Fibroblast of lung (primary cell): ENCODE measurements at regions not wholly inside any gene's neighbourhood (a gene's known extent, or its start where the extent isn't known, plus 50 kb on each side); places are given as distances from the start of the nearest gene placed in this dataset.

Experiments
- DNase-seq, 2 donors: peaks; one replicate each; pipeline versions ENCODE4 v3.0.0 to v3.0.0-alpha.2; 2010; ENCODE audit warnings: low read depth in 2 of 2
- H2AFZ ChIP-seq: 2 replicates; pipeline ENCODE4 v1.5.1; 2012; ENCODE audit warnings: low read length, control low read depth, inconsistent platforms
- H3K27ac ChIP-seq: 2 replicates; pipeline ENCODE4 v1.5.1; 2011; ENCODE audit warnings: low read length, control low read depth; ENCODE audit not compliant: insufficient read depth
- H3K27me3 ChIP-seq: 2 replicates; pipeline ENCODE4 v1.5.1; 2011; ENCODE audit warnings: mild to moderate bottlenecking, low read length; ENCODE audit not compliant: control insufficient read depth, insufficient read depth
- H3K36me3 ChIP-seq: 2 replicates; pipeline ENCODE4 v1.5.1; 2011; ENCODE audit warnings: low read length; ENCODE audit not compliant: control insufficient read depth, insufficient read depth
- H3K4me1 ChIP-seq: 2 replicates; pipeline ENCODE4 v1.5.1; 2011; ENCODE audit warnings: low read length; ENCODE audit not compliant: control insufficient read depth, insufficient read depth; ENCODE audit errors: extremely low read depth
- H3K4me2 ChIP-seq: 2 replicates; pipeline ENCODE4 v1.5.1; 2011; ENCODE audit warnings: low read length, control low read depth; ENCODE audit not compliant: insufficient read depth; ENCODE audit errors: extremely low read depth
- H3K4me3 ChIP-seq, 4 experiments: fragments of 200-600 bp in 1 of 4; sonication (generic) in 1 of 4; replicated peaks in 1 of 4; 2 replicates each; pipeline ENCODE4 v1.5.1; 2011 to 2016; ENCODE audit warnings: low read length in 4 of 4, low read depth in 3 of 4, mild to moderate bottlenecking in 3 of 4, control low read depth in 2 of 4, inconsistent platforms in 1 of 4, mixed read lengths in 1 of 4; ENCODE audit not compliant: insufficient read depth in 1 of 4; ENCODE audit errors: control extremely low read depth in 1 of 4
- H3K79me2 ChIP-seq: 2 replicates; pipeline ENCODE4 v1.5.1; 2012; ENCODE audit warnings: mild to moderate bottlenecking, low read length, inconsistent platforms; ENCODE audit not compliant: control insufficient read depth, insufficient read depth
- H3K9ac ChIP-seq: 2 replicates; pipeline ENCODE4 v1.5.1; 2011; ENCODE audit warnings: mild to moderate bottlenecking, low read length, control low read depth; ENCODE audit not compliant: insufficient read depth
- H3K9me3 ChIP-seq: 2 replicates; pipeline ENCODE4 v1.5.1; 2012; ENCODE audit warnings: low read depth, low read length; ENCODE audit not compliant: control insufficient read depth, insufficient read depth
- H4K20me1 ChIP-seq: 2 replicates; pipeline ENCODE4 v1.5.1; 2011; ENCODE audit warnings: low read length; ENCODE audit not compliant: control insufficient read depth, insufficient read depth; ENCODE audit errors: extremely low read depth
- CTCF ChIP-seq, 2 donors: IDR thresholded peaks in 1 of 2; conservative IDR thresholded peaks in 1 of 2; 1 replicate in 1 of 2; 2 replicates in 1 of 2; pipeline ENCODE4 v1.5.1; 2011 to 2012; ENCODE audit warnings: low read length in 2 of 2, control low read depth in 1 of 2, inconsistent platforms in 1 of 2, low read depth in 1 of 2, mild to moderate bottlenecking in 1 of 2
- EZH2 ChIP-seq: IDR thresholded peaks from 2 replicates; pipeline ENCODE4 v1.5.1; 2012; ENCODE audit warnings: low read length, control low read depth, mild to moderate bottlenecking; ENCODE audit errors: missing control alignments

- Histone ChIP-seq H3K4me2 (no peak overlapping the region), H3K4me3 (no peak overlapping the region), H4K20me1 (no peaks in the 10 kb centered on the region), H3K27ac (no peak overlapping the region), H3K9me3 (no peaks in the 10 kb centered on the region), H3K4me1 (no peaks in the 10 kb centered on the region), H3K79me2 (no peaks in the 10 kb centered on the region), H2AFZ (no peak overlapping the region), H3K27me3 (no peaks in the 10 kb centered on the region), H3K36me3 (no peaks in the 10 kb centered on the region), H3K9ac (no peak overlapping the region)
- TF ChIP-seq EZH2 (no peak), CTCF (conservative IDR thresholded peaks at IDR 0.05 in 1 of 2, IDR thresholded peaks at IDR 0.05 in 1 of 2; ENCODE audit: low read depth in 1 of 2, low read length in 2 of 2) (no peak)
- DNase-seq = peak in 1 of 2 donors; percentile 71
These were observed 1076.1 kb upstream of the ADGRB3 start for GRCh38 chr6:67558985-67559384.

- Histone ChIP-seq H3K79me2 (no peaks in the 10 kb centered on the region), H3K27me3 (no peaks in the 10 kb centered on the region), H4K20me1 (no peaks in the 10 kb centered on the region), H3K9me3 (no peaks in the 10 kb centered on the region), H3K4me3 (no peak overlapping the region), H2AFZ (no peak overlapping the region), H3K4me1 (no peaks in the 10 kb centered on the region), H3K27ac (no peak overlapping the region), H3K9ac (no peak overlapping the region), H3K36me3 (no peaks in the 10 kb centered on the region), H3K4me2 (no peak overlapping the region)
- no peak for DNase-seq
- TF ChIP-seq EZH2 (no peak), CTCF (conservative IDR thresholded peaks at IDR 0.05 in 1 of 2, IDR thresholded peaks at IDR 0.05 in 1 of 2; ENCODE audit: low read depth in 1 of 2, low read length in 2 of 2) (no peak)
These were observed 1090.1 kb upstream of the ADGRB3 start for GRCh38 chr6:67544851-67545452.

- Histone ChIP-seq H3K4me1 (no peaks in the 10 kb centered on the region), H3K27me3 (no peaks in the 10 kb centered on the region), H3K4me2 (no peak overlapping the region), H3K9me3 (no peaks in the 10 kb centered on the region), H3K9ac (no peak overlapping the region), H3K36me3 (no peaks in the 10 kb centered on the region), H3K79me2 (no peaks in the 10 kb centered on the region), H2AFZ (no peak overlapping the region), H4K20me1 (no peaks in the 10 kb centered on the region), H3K4me3 (no peak overlapping the region), H3K27ac (no peak overlapping the region)
- TF ChIP-seq CTCF (conservative IDR thresholded peaks at IDR 0.05 in 1 of 2, IDR thresholded peaks at IDR 0.05 in 1 of 2; ENCODE audit: low read depth in 1 of 2, low read length in 2 of 2) = no peak
- TF ChIP-seq EZH2 = no peak
- DNase-seq = peak; percentile 30 to 80
These were observed 1093.5 kb upstream of the ADGRB3 start for GRCh38 chr6:67541586-67541985.
